Hepatocyte (in vitro differentiated cells): ENCODE measurements at regions not wholly inside any gene's neighbourhood (a gene's known extent, or its start where the extent isn't known, plus 50 kb on each side); places are given as distances from the start of the nearest gene placed in this dataset.

Experiments used
- DNase-seq: peaks from one replicate; pipeline ENCODE4 v3.0.0-alpha.2; 2016; ENCODE audit warnings: low spot score
- H2AFZ ChIP-seq: fragments of 200-600 bp; sonication (generic); 2 replicates; pipeline ENCODE4 v1.6.0; 2016; ENCODE audit warnings: antibody characterized with exemption, mild to moderate bottlenecking
- H3K27ac ChIP-seq: fragments of 200-600 bp; sonication (generic); 2 replicates; pipeline ENCODE4 v1.5.1; 2016; ENCODE audit warnings: mild to moderate bottlenecking
- H3K27me3 ChIP-seq: fragments of 200-600 bp; sonication (generic); 2 replicates; pipeline ENCODE4 v1.6.1; 2016
- H3K36me3 ChIP-seq: fragments of 200-600 bp; sonication (generic); replicated peaks from 2 replicates; pipeline ENCODE4 v1.5.1; 2016; ENCODE audit warnings: low read depth; ENCODE audit not compliant: insufficient read depth
- H3K4me1 ChIP-seq: fragments of 200-600 bp; sonication (generic); 2 replicates; pipeline ENCODE4 v1.5.1; 2016; ENCODE audit warnings: mild to moderate bottlenecking, moderate library complexity; ENCODE audit not compliant: insufficient read depth
- H3K4me2 ChIP-seq: fragments of 200-600 bp; sonication (generic); 2 replicates; pipeline ENCODE4 v1.6.0; 2016
- H3K4me3 ChIP-seq: fragments of 200-600 bp; sonication (generic); 2 replicates; pipeline ENCODE4 v1.5.1; 2016; ENCODE audit warnings: mild to moderate bottlenecking
- H3K79me2 ChIP-seq: fragments of 200-600 bp; sonication (generic); 2 replicates; pipeline ENCODE4 v1.6.0; 2017; ENCODE audit warnings: mild to moderate bottlenecking
- H3K9me2 ChIP-seq: fragments of 200-600 bp; sonication (generic); replicated peaks from 2 replicates; pipeline ENCODE4 v1.6.0; 2017; ENCODE audit warnings: mild to moderate bottlenecking; ENCODE audit not compliant: insufficient read depth
- H3K9me3 ChIP-seq: fragments of 200-600 bp; sonication (generic); 2 replicates; pipeline ENCODE4 v1.5.1; 2016; ENCODE audit warnings: low read depth, mild to moderate bottlenecking
- H4K20me1 ChIP-seq: fragments of 200-600 bp; sonication (generic); 2 replicates; pipeline ENCODE4 v1.6.0; 2016; ENCODE audit warnings: mild to moderate bottlenecking; ENCODE audit not compliant: insufficient read depth, poor library complexity, severe bottlenecking
- EZH2 ChIP-seq: fragments of 200-600 bp; sonication (generic); IDR thresholded peaks from 2 replicates; pipeline ENCODE4 v1.6.1; 2016; ENCODE audit warnings: antibody characterized with exemption, mild to moderate bottlenecking, borderline replicate concordance
- EZH2phosphoT487 ChIP-seq: fragments of 200-600 bp; sonication (generic); IDR thresholded peaks from one replicate; pipeline ENCODE4 v1.6.1; 2018; ENCODE audit warnings: antibody characterized with exemption, mild to moderate bottlenecking, low read depth, moderate library complexity; ENCODE audit not compliant: unreplicated experiment, severe bottlenecking
- WGBS: methylation state at CpG from one replicate; pipeline ENCODE4 v1.1.6; 2016; ENCODE audit warnings: low lambda C conversion rate; ENCODE audit errors: missing lambda C conversion rate; 5-methylcytosine and 5-hydroxymethylcytosine counted together
- TF ChIP-seq, protein P1 (sequence below): fragments of 200-600 bp; sonication (generic); IDR thresholded peaks from 2 replicates; pipeline ENCODE4 v1.5.1; 2016; ENCODE audit warnings: antibody characterized with exemption, mild to moderate bottlenecking; ENCODE audit not compliant: poor library complexity

DNA sequence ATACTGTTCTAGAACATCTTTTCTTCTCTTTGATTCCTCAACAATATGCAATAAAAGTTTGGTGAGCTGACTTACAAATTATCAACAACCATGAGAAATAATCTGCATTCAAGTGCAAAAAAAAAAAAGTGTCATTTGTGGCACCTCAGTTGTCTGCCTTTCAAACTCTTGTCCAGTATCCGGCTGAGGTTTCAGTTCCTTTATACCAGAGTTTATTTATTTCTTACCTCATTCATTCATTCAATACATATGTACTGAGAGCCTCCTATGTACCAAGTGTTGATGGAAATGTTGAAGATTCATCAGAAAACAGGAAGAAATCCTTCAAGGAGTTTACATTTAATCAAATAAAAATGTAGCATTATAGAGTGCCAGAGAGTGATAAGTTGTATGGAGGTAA, 484.1 kb downstream of the RMST start:
- no peaks in the 10 kb centered on the region for H3K9me2 ChIP-seq
- H3K4me2 ChIP-seq: no peak overlapping the region
- H2AFZ ChIP-seq: no peak overlapping the region
- WGBS: 96% methylated on average over 1 of the region's 1 CpG
- no peaks in the 10 kb centered on the region for H3K27me3 ChIP-seq
- H3K36me3 ChIP-seq: no peaks in the 10 kb centered on the region
- H3K4me1 ChIP-seq: no peaks in the 10 kb centered on the region
- H4K20me1 ChIP-seq: no peaks in the 10 kb centered on the region
- no peak overlapping the region for H3K27ac ChIP-seq
- no peak for TF ChIP-seq EZH2phosphoT487
- no peak for TF ChIP-seq EZH2
- TF ChIP-seq, protein P1, sequence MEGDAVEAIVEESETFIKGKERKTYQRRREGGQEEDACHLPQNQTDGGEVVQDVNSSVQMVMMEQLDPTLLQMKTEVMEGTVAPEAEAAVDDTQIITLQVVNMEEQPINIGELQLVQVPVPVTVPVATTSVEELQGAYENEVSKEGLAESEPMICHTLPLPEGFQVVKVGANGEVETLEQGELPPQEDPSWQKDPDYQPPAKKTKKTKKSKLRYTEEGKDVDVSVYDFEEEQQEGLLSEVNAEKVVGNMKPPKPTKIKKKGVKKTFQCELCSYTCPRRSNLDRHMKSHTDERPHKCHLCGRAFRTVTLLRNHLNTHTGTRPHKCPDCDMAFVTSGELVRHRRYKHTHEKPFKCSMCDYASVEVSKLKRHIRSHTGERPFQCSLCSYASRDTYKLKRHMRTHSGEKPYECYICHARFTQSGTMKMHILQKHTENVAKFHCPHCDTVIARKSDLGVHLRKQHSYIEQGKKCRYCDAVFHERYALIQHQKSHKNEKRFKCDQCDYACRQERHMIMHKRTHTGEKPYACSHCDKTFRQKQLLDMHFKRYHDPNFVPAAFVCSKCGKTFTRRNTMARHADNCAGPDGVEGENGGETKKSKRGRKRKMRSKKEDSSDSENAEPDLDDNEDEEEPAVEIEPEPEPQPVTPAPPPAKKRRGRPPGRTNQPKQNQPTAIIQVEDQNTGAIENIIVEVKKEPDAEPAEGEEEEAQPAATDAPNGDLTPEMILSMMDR: no peak
- no peaks in the 10 kb centered on the region for H3K9me3 ChIP-seq
- DNase-seq: no peak
- no peaks in the 10 kb centered on the region for H3K79me2 ChIP-seq
- H3K4me3 ChIP-seq: no peak overlapping the region

GRCh38 chr12:97948591-97948990, 486.0 kb downstream of the RMST start:
- Histone ChIP-seq H2AFZ (no peak overlapping the region), H3K79me2 (no peaks in the 10 kb centered on the region), H3K27ac (no peak overlapping the region), H3K27me3 (no peaks in the 10 kb centered on the region), H3K36me3 (no peaks in the 10 kb centered on the region), H3K9me3 (no peaks in the 10 kb centered on the region), H4K20me1 (no peaks in the 10 kb centered on the region), H3K4me3 (no peak overlapping the region), H3K4me1 (no peaks in the 10 kb centered on the region), H3K4me2 (no peak overlapping the region), H3K9me2 (no peaks in the 10 kb centered on the region)
- no peak for DNase-seq
- 63% methylated on average over 2 of the region's 2 CpGs for WGBS
- TF ChIP-seq, protein P1: no peak
- TF ChIP-seq EZH2: no peak
- TF ChIP-seq EZH2phosphoT487: no peak

DNA sequence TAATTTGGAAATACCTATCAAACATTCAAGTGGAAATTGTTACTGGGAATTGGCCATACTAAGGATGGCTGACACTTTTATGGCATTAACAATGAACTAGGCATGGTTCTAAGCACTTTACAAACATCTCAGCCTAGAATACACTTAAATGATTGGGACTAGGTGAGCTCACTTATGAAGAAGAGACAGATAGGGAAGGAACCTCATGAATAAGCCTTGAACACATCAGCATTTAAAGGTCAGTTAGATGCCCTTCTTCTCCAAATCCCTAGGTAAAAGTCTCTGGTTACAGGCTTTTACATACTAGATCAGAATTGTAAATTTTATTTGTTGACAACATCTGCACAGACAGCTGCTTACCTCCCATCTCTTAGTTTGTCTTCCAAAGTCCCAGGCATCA, 488.6 kb downstream of the RMST start:
- no peaks in the 10 kb centered on the region for H3K36me3 ChIP-seq
- H4K20me1 ChIP-seq: no peaks in the 10 kb centered on the region
- no peaks in the 10 kb centered on the region for H3K4me1 ChIP-seq
- no peaks in the 10 kb centered on the region for H3K9me2 ChIP-seq
- TF ChIP-seq EZH2 (no peak), EZH2phosphoT487 (no peak)
- TF ChIP-seq, protein P1: no peak
- no peak overlapping the region for H3K4me3 ChIP-seq
- H3K9me3 ChIP-seq: no peaks in the 10 kb centered on the region
- no peaks in the 10 kb centered on the region for H3K79me2 ChIP-seq
- H3K4me2 ChIP-seq: no peak overlapping the region
- H2AFZ ChIP-seq: no peak overlapping the region
- DNase-seq: no peak
- no peak overlapping the region for H3K27ac ChIP-seq
- H3K27me3 ChIP-seq: no peaks in the 10 kb centered on the region

DNA sequence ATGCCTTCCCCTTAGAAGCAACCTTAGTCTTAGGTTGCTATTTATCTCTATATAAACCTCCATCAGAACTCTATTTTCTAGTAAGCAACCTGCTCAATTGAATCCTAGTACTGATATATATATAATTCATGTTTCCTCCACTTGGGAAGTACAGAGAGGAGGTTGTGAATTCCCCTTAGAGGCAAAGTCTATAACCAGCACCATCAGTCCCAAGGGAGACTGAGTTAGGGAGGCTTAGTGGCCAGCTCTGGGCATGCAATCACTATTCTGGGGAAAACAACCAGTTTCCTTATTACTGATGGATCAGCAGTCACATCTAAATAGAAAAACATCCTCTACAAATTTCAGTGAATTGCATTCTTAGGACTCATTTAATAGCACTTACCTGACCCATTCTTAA, 489.1 kb downstream of the RMST start:
- no peak overlapping the region for H3K4me3 ChIP-seq
- no peak for DNase-seq
- H3K79me2 ChIP-seq: no peaks in the 10 kb centered on the region
- H3K36me3 ChIP-seq: no peaks in the 10 kb centered on the region
- no peaks in the 10 kb centered on the region for H3K9me3 ChIP-seq
- H2AFZ ChIP-seq: no peak overlapping the region
- no peak overlapping the region for H3K4me2 ChIP-seq
- H3K27ac ChIP-seq: no peak overlapping the region
- no peaks in the 10 kb centered on the region for H3K9me2 ChIP-seq
- no peaks in the 10 kb centered on the region for H3K27me3 ChIP-seq
- H3K4me1 ChIP-seq: no peaks in the 10 kb centered on the region
- no peaks in the 10 kb centered on the region for H4K20me1 ChIP-seq
- TF ChIP-seq, protein P1: no peak
- TF ChIP-seq EZH2phosphoT487: no peak
- no peak for TF ChIP-seq EZH2
